Peyer's patch (tissue), 4 donors: ENCODE measurements at regions not wholly inside any gene's neighbourhood (a gene's known extent, or its start where the extent isn't known, plus 50 kb on each side); places are given as distances from the start of the nearest gene placed in this dataset.

Experiments
- POLR2A ChIP-seq, 2 donors: fragments of 450-650 bp; IDR thresholded peaks; one replicate each; pipeline ENCODE4 v1.5.1; 2017; ENCODE audit warnings: antibody characterized with exemption in 2 of 2, mild to moderate bottlenecking in 2 of 2, moderate library complexity in 2 of 2
- TF ChIP-seq, protein P1 (sequence below), 6 experiments: fragments of 450-650 bp in 4 of 6; fragments of 200-600 bp in 2 of 6; sonication (generic) in 1 of 6; IDR thresholded peaks; one replicate each; pipeline ENCODE4 v1.5.1; 2017 to 2019; ENCODE audit warnings: antibody characterized with exemption in 6 of 6, mild to moderate bottlenecking in 3 of 6, moderate library complexity in 1 of 6

DNA sequence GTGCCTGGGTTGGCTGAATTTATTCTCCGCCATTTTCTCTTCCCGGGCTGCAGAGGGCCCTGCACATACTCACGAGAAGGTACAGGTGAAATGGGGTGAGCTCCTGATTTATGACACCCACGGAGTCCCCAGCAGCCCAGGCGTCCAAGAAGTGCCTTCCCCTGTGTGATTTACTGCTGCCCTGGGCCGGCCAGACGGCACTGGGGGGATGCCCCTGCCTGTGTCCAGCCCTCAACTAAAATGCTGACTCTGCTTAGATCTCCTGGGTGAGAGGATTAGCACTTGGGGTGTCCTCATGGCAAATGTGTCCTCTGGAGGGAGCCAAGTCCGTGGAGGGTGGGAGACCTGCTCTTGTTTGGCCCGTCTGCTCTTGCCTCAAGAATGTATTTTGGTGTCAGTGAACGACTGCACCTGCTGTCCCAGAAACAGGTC is 132.4 kb downstream of the MAF start:
- TF ChIP-seq, protein P1, sequence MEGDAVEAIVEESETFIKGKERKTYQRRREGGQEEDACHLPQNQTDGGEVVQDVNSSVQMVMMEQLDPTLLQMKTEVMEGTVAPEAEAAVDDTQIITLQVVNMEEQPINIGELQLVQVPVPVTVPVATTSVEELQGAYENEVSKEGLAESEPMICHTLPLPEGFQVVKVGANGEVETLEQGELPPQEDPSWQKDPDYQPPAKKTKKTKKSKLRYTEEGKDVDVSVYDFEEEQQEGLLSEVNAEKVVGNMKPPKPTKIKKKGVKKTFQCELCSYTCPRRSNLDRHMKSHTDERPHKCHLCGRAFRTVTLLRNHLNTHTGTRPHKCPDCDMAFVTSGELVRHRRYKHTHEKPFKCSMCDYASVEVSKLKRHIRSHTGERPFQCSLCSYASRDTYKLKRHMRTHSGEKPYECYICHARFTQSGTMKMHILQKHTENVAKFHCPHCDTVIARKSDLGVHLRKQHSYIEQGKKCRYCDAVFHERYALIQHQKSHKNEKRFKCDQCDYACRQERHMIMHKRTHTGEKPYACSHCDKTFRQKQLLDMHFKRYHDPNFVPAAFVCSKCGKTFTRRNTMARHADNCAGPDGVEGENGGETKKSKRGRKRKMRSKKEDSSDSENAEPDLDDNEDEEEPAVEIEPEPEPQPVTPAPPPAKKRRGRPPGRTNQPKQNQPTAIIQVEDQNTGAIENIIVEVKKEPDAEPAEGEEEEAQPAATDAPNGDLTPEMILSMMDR (IDR thresholded peaks at IDR 0.05) = no peak
- no peak for TF ChIP-seq POLR2A (IDR thresholded peaks at IDR 0.05)
